ENCODE measurements at regions not wholly inside any gene's neighbourhood (a gene's known extent, or its start where the extent isn't known, plus 50 kb on each side); places are given as distances from the start of the nearest gene placed in this dataset.

- no peak for TF ChIP-seq POLR2A (IDR thresholded peaks at IDR 0.05)
- TF ChIP-seq, protein P1, sequence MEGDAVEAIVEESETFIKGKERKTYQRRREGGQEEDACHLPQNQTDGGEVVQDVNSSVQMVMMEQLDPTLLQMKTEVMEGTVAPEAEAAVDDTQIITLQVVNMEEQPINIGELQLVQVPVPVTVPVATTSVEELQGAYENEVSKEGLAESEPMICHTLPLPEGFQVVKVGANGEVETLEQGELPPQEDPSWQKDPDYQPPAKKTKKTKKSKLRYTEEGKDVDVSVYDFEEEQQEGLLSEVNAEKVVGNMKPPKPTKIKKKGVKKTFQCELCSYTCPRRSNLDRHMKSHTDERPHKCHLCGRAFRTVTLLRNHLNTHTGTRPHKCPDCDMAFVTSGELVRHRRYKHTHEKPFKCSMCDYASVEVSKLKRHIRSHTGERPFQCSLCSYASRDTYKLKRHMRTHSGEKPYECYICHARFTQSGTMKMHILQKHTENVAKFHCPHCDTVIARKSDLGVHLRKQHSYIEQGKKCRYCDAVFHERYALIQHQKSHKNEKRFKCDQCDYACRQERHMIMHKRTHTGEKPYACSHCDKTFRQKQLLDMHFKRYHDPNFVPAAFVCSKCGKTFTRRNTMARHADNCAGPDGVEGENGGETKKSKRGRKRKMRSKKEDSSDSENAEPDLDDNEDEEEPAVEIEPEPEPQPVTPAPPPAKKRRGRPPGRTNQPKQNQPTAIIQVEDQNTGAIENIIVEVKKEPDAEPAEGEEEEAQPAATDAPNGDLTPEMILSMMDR (IDR thresholded peaks at IDR 0.05): no peak
Observed at GRCh38 chr10:35792291-35792690, 150.2 kb upstream of the FZD8 start.
